K562 (cell line): ENCODE measurements at regions not wholly inside any gene's neighbourhood (a gene's known extent, or its start where the extent isn't known, plus 50 kb on each side); places are given as distances from the start of the nearest gene placed in this dataset.

ENCODE experiments used
- CBFB ChIP-seq: sonication (generic); formaldehyde crosslinking; IDR thresholded peaks from 2 replicates; pipeline ENCODE4 v1.4.0; 2020; ENCODE audit warnings: mild to moderate bottlenecking, missing genetic modification reagents
- CTCF ChIP-seq, 3 experiments: IDR thresholded peaks in 2 of 3; conservative IDR thresholded peaks in 1 of 3; 2 replicates each; pipeline ENCODE4 v1.5.1; 2011 to 2012; ENCODE audit warnings: low read length in 3 of 3, mild to moderate bottlenecking in 3 of 3, control low read depth in 2 of 3, improper control_type of control experiment in 1 of 3, inconsistent platforms in 1 of 3, low read depth in 1 of 3, mixed read lengths in 1 of 3, moderate library complexity in 1 of 3; ENCODE audit not compliant: insufficient read depth in 2 of 3
- MYC ChIP-seq, 2 experiments: fragments of 250-450 bp in 1 of 2; sonication (Bioruptor Pico) in 1 of 2; IDR thresholded peaks; 2 replicates each; pipeline versions ENCODE4 v1.5.1 to v1.6.1; 2012 to 2021; ENCODE audit warnings: low read depth in 2 of 2, borderline replicate concordance in 1 of 2, improper control_type of control experiment in 1 of 2, low read length in 1 of 2, mild to moderate bottlenecking in 1 of 2, moderate library complexity in 1 of 2
- POLR2A ChIP-seq: fragments of 450-650 bp; conservative IDR thresholded peaks from 2 replicates; pipeline ENCODE4 v1.6.1; 2016
- POU5F1 ChIP-seq: fragments of 150-350 bp; IDR thresholded peaks from 2 replicates; pipeline ENCODE4 v1.6.1; 2014; ENCODE audit warnings: borderline replicate concordance, low read length, low read depth, mild to moderate bottlenecking; ENCODE audit not compliant: partially characterized antibody

DNA sequence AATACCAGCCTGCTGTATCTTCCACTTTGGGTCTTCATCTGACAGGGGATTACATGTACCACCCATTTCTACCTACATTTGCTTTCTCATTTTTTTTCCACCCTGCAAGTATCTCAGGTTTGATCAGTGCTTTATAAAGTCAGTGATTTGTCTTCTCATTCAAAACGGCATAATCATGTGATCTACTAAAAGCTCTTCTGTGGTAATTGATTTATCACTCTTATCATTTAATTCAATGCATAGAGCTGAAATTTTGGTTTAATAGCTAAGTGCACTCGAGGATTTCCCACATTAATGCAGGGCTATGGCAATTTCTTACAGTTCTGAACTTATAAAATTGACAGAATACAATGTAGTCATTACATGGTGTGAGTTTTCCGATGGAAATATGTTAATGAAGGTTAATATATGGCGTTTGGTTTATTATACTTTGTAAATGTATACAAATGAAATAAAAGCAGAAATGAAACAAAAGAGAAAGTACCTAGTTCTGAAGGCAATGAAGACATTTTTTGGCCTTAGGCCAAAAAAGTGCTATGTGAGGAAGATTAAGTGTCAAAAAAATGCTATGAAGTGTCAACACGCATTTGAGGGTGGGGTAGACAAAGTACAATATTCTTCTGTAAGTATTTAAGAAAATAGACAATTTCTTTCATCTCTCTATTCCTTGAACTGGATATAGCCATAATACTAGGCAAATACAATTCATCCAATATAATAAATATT, 457.3 kb downstream of the ETV1 start:
- TF ChIP-seq CTCF (IDR thresholded peaks at IDR 0.05 in 2 of 3, conservative IDR thresholded peaks at IDR 0.05 in 1 of 3; ENCODE audit: insufficient read depth in 2 of 3, low read depth in 1 of 3, low read length in 3 of 3), result no peak
- TF ChIP-seq POU5F1, result no peak
- no peak for TF ChIP-seq CBFB (CRISPR knock-in tag)
- no peak for TF ChIP-seq POLR2A
- no peak for TF ChIP-seq MYC (IDR thresholded peaks at IDR 0.05; ENCODE audit: low read depth, low read length)
- no peak for TF ChIP-seq MYC (CRISPR knock-in tag; IDR thresholded peaks at IDR 0.05; ENCODE audit: borderline replicate concordance, low read depth)
